ENCODE measurements at regions not wholly inside any gene's neighbourhood (a gene's known extent, or its start where the extent isn't known, plus 50 kb on each side); places are given as distances from the start of the nearest gene placed in this dataset.

DNA sequence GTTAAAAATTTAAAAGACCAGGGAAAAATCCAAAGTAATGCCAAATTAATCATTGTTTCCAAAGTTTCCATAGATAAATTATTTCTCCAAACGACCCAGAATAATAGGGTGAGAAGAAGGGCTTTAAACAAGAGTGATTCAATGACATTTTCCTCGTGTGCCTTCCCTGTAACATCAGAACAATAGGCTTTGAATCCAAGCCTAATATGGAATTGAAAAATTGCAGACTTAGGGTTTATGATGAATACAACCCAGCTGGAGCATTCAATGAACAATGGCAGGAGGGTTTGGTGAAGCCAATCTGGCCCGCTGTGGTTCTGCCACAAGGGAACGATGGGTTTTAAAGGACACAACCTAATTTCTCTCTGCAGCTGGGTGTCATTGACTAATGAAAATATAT lies 94.2 kb downstream of the CBLL2 start:
- TF ChIP-seq, protein P1, sequence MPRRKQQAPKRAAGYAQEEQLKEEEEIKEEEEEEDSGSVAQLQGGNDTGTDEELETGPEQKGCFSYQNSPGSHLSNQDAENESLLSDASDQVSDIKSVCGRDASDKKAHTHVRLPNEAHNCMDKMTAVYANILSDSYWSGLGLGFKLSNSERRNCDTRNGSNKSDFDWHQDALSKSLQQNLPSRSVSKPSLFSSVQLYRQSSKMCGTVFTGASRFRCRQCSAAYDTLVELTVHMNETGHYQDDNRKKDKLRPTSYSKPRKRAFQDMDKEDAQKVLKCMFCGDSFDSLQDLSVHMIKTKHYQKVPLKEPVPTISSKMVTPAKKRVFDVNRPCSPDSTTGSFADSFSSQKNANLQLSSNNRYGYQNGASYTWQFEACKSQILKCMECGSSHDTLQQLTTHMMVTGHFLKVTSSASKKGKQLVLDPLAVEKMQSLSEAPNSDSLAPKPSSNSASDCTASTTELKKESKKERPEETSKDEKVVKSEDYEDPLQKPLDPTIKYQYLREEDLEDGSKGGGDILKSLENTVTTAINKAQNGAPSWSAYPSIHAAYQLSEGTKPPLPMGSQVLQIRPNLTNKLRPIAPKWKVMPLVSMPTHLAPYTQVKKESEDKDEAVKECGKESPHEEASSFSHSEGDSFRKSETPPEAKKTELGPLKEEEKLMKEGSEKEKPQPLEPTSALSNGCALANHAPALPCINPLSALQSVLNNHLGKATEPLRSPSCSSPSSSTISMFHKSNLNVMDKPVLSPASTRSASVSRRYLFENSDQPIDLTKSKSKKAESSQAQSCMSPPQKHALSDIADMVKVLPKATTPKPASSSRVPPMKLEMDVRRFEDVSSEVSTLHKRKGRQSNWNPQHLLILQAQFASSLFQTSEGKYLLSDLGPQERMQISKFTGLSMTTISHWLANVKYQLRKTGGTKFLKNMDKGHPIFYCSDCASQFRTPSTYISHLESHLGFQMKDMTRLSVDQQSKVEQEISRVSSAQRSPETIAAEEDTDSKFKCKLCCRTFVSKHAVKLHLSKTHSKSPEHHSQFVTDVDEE (CRISPR knock-in tag; IDR thresholded peaks at IDR 0.05): no peak
- TF ChIP-seq PPARA (CRISPR knock-in tag; IDR thresholded peaks at IDR 0.05; ENCODE audit: borderline replicate concordance) (no peak), ESRRG (CRISPR knock-in tag; IDR thresholded peaks at IDR 0.05) (no peak), ZFP30 (CRISPR knock-in tag; IDR thresholded peaks at IDR 0.05) (no peak), ARNTL (CRISPR knock-in tag; IDR thresholded peaks at IDR 0.05; ENCODE audit: borderline replicate concordance, low read depth) (no peak), RARB (CRISPR knock-in tag; IDR thresholded peaks at IDR 0.05) (no peak), ZC3H10 (CRISPR knock-in tag; IDR thresholded peaks at IDR 0.05) (no peak), SNAI2 (CRISPR knock-in tag; IDR thresholded peaks at IDR 0.05) (no peak), GLIS3 (CRISPR knock-in tag; IDR thresholded peaks at IDR 0.05) (no peak), TOX (CRISPR knock-in tag; IDR thresholded peaks at IDR 0.05; ENCODE audit: borderline replicate concordance) (no peak), ZFP3 (CRISPR knock-in tag; IDR thresholded peaks at IDR 0.05) (no peak)
- TF ChIP-seq, protein P2, sequence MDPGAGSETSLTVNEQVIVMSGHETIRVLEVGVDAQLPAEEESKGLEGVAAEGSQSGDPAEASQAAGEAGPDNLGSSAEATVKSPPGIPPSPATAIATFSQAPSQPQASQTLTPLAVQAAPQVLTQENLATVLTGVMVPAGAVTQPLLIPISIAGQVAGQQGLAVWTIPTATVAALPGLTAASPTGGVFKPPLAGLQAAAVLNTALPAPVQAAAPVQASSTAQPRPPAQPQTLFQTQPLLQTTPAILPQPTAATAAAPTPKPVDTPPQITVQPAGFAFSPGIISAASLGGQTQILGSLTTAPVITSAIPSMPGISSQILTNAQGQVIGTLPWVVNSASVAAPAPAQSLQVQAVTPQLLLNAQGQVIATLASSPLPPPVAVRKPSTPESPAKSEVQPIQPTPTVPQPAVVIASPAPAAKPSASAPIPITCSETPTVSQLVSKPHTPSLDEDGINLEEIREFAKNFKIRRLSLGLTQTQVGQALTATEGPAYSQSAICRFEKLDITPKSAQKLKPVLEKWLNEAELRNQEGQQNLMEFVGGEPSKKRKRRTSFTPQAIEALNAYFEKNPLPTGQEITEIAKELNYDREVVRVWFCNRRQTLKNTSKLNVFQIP (CRISPR knock-in tag; IDR thresholded peaks at IDR 0.05; ENCODE audit: borderline replicate concordance, low read depth): no peak
- TF ChIP-seq, protein P3, sequence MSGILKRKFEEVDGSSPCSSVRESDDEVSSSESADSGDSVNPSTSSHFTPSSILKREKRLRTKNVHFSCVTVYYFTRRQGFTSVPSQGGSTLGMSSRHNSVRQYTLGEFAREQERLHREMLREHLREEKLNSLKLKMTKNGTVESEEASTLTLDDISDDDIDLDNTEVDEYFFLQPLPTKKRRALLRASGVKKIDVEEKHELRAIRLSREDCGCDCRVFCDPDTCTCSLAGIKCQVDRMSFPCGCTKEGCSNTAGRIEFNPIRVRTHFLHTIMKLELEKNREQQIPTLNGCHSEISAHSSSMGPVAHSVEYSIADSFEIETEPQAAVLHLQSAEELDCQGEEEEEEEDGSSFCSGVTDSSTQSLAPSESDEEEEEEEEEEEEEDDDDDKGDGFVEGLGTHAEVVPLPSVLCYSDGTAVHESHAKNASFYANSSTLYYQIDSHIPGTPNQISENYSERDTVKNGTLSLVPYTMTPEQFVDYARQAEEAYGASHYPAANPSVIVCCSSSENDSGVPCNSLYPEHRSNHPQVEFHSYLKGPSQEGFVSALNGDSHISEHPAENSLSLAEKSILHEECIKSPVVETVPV (CRISPR knock-in tag; IDR thresholded peaks at IDR 0.05): no peak
- TF ChIP-seq, protein P4, sequence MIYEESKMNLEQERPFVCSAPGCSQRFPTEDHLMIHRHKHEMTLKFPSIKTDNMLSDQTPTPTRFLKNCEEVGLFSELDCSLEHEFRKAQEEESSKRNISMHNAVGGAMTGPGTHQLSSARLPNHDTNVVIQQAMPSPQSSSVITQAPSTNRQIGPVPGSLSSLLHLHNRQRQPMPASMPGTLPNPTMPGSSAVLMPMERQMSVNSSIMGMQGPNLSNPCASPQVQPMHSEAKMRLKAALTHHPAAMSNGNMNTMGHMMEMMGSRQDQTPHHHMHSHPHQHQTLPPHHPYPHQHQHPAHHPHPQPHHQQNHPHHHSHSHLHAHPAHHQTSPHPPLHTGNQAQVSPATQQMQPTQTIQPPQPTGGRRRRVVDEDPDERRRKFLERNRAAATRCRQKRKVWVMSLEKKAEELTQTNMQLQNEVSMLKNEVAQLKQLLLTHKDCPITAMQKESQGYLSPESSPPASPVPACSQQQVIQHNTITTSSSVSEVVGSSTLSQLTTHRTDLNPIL (CRISPR knock-in tag; IDR thresholded peaks at IDR 0.05; ENCODE audit: low read depth): no peak
